GM12878 (cell line): ENCODE measurements at regions not wholly inside any gene's neighbourhood (a gene's known extent, or its start where the extent isn't known, plus 50 kb on each side); places are given as distances from the start of the nearest gene placed in this dataset.

Experiments
- BMI1 ChIP-seq: fragments of 450-650 bp; IDR thresholded peaks from 2 replicates; pipeline ENCODE4 v1.6.1; 2016; ENCODE audit warnings: mild to moderate bottlenecking, moderate library complexity, borderline replicate concordance
- CTCF ChIP-seq, 3 experiments: IDR thresholded peaks in 2 of 3; conservative IDR thresholded peaks in 1 of 3; 2 replicates each; pipeline ENCODE4 v1.5.1; 2011; ENCODE audit warnings: low read depth in 3 of 3, low read length in 3 of 3, mild to moderate bottlenecking in 3 of 3, control low read depth in 2 of 3, moderate library complexity in 2 of 3, inconsistent platforms in 1 of 3, mixed read lengths in 1 of 3; ENCODE audit not compliant: control insufficient read depth in 2 of 3, insufficient read depth in 1 of 3; ENCODE audit errors: extremely low read depth in 1 of 3
- E2F4 ChIP-seq: IDR thresholded peaks from 2 replicates; pipeline ENCODE4 v1.6.1; 2012; ENCODE audit warnings: low read depth, low read length, improper control_type of control experiment
- EP300 ChIP-seq, 2 experiments: fragments of 150-350 bp in 1 of 2; IDR thresholded peaks; 2 replicates each; pipeline ENCODE4 v1.6.1; 2011 to 2012; ENCODE audit warnings: low read depth in 2 of 2, low read length in 2 of 2, borderline replicate concordance in 1 of 2, improper control_type of control experiment in 1 of 2, inconsistent platforms in 1 of 2; ENCODE audit not compliant: control insufficient read depth in 1 of 2
- ESRRA ChIP-seq: IDR thresholded peaks from 2 replicates; pipeline ENCODE4 v1.6.1; 2012; ENCODE audit warnings: mild to moderate bottlenecking, low read length, improper control_type of control experiment
- EZH2 ChIP-seq: IDR thresholded peaks from 2 replicates; pipeline ENCODE4 v1.6.1; 2012; ENCODE audit warnings: low read depth, mild to moderate bottlenecking, control low read depth, inconsistent platforms, low read length, borderline replicate concordance; ENCODE audit not compliant: control insufficient read depth
- FOS ChIP-seq: IDR thresholded peaks from 3 replicates; pipeline ENCODE4 v1.6.1; 2011; ENCODE audit warnings: borderline replicate concordance; ENCODE audit not compliant: insufficient read length; ENCODE audit errors: extremely low read depth
- HCFC1 ChIP-seq: fragments of 150-350 bp; IDR thresholded peaks from 2 replicates; pipeline ENCODE4 v1.6.1; 2014; ENCODE audit warnings: low read length
- MAX ChIP-seq: IDR thresholded peaks from 2 replicates; pipeline ENCODE4 v1.6.1; 2012; ENCODE audit warnings: low read depth, low read length, improper control_type of control experiment
- POLR2AphosphoS5 ChIP-seq: IDR thresholded peaks from 2 replicates; pipeline ENCODE4 v1.6.1; 2011; ENCODE audit warnings: mild to moderate bottlenecking, low read length, inconsistent platforms
- RAD21 ChIP-seq: IDR thresholded peaks from 2 replicates; pipeline ENCODE4 v1.6.1; 2011; ENCODE audit warnings: mild to moderate bottlenecking, low read depth, low read length, moderate library complexity; ENCODE audit not compliant: insufficient read depth
- USF2 ChIP-seq: IDR thresholded peaks from 2 replicates; pipeline ENCODE4 v1.6.1; 2011; ENCODE audit warnings: low read depth, low read length, improper control_type of control experiment, borderline replicate concordance
- ZBTB11 ChIP-seq: fragments of 450-650 bp; formaldehyde crosslinking; IDR thresholded peaks from 2 replicates; pipeline ENCODE4 v1.5.0; 2022; ENCODE audit warnings: mild to moderate bottlenecking, missing genetic modification characterization
- ZZZ3 ChIP-seq: IDR thresholded peaks from 2 replicates; pipeline ENCODE4 v1.6.1; 2011; ENCODE audit warnings: low read depth; ENCODE audit not compliant: control insufficient read depth, insufficient read length

GRCh38 chr14:43362586-43362985 is 1144.5 kb downstream of the FSCB start:
- no peak for TF ChIP-seq CTCF (IDR thresholded peaks at IDR 0.05 in 2 of 3, conservative IDR thresholded peaks at IDR 0.05 in 1 of 3; ENCODE audit: control insufficient read depth in 2 of 3, extremely low read depth in 1 of 3, insufficient read depth in 1 of 3, low read depth in 3 of 3, low read length in 3 of 3)
- no peak for TF ChIP-seq ESRRA
- TF ChIP-seq ZZZ3: no peak
- TF ChIP-seq RAD21: no peak
- no peak for TF ChIP-seq USF2
- no peak for TF ChIP-seq EZH2
- no peak for TF ChIP-seq BMI1
- TF ChIP-seq POLR2AphosphoS5: no peak
- TF ChIP-seq FOS: no peak
- TF ChIP-seq ZBTB11: no peak
- no peak for TF ChIP-seq EP300 (IDR thresholded peaks at IDR 0.05; ENCODE audit: borderline replicate concordance in 1 of 2, control insufficient read depth in 1 of 2, low read depth in 2 of 2, low read length in 2 of 2)
- no peak for TF ChIP-seq E2F4
- no peak for TF ChIP-seq HCFC1
- no peak for TF ChIP-seq MAX
